Activated CD8-positive, alpha-beta memory T cell treated with anti-CD3 and anti-CD28 coated beads, Interleukin-2, amount 50 U/mL, for 4 hours (primary cell): ENCODE measurements at regions not wholly inside any gene's neighbourhood (a gene's known extent, or its start where the extent isn't known, plus 50 kb on each side); places are given as distances from the start of the nearest gene placed in this dataset.
"Not testable (repeated sequence)": the region's sequence is repeated elsewhere in the genome, so short reads cannot be mapped to it uniquely, and the experiment has no call there.

Experiments used
- DNase-seq: peaks from one replicate; pipeline ENCODE4 v3.0.0-alpha.2; 2020

DNA sequence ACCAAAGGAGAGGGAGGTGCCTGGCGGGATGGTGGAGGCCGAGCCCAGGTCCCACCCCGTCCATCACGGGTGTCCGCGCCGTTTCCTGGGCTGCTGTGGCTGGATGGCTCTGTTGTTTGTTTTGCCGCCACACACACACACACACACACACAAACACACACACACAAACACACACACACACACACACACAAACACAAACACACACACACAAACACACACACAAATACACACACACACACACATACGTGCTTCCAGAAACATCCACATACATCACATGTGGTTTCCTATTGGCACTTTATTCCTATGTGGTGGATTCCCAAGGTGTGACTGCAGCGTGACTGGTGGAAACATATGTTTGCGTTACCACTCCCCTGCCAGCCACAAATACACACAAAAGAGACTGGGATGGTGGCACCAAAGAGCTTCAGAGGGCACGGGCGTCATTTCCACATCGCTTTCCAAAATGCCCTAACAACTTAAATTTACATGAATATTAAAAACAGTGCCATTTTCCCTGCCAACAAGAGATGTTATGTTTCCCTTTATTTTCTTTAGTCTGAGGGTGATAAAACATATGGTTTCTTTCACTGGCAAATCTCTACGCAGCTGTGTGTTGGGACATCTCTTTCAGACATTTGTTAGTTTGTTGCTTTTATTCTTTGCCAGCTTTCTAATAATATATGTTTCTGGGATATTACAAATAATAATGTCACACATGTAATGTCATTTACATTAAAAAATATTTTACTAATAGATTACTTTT lies 356.8 kb downstream of the BRD1 start:
- DNase-seq = no peak

DNA sequence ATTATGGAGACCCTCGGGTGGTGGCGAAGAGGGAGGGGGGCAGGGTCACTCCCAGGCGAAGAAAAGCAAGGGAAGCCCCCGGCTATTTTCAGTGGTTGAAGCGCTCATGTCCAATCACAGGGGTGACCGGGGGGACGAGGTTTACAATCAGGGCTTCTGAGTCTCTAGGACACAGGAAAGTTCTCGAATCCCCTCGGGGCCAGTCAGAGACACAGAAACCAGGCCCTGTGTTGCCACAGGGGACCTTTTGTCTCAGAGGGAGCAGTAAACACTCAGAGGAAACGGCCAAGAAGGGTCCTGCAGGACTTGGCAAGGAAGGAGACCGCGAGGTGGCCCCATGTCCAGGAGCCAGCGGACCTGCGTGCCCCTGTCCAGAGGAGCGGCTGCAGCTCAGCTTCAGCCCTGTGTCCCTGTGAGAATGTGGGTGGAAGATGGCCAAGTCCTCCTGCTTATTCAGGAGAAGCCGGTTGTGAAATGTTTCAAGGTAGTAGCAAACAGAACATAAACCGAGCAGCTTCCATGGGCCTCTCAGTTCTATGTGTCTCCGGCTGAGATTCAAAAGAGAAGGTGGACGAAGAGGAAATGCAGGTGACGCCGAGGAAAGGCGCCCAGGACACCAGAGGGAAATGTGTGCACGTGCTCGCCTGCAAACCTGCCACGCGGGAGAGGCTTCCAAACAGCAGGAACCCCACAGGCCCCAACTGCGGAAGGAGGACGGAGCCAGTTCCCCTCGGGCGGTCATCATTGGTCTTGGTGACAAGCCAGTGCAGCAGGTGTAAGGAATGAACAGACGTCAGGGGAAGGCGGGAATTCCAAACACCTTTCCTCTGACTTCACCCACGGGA lies 357.6 kb downstream of the BRD1 start:
- no peak for DNase-seq

DNA sequence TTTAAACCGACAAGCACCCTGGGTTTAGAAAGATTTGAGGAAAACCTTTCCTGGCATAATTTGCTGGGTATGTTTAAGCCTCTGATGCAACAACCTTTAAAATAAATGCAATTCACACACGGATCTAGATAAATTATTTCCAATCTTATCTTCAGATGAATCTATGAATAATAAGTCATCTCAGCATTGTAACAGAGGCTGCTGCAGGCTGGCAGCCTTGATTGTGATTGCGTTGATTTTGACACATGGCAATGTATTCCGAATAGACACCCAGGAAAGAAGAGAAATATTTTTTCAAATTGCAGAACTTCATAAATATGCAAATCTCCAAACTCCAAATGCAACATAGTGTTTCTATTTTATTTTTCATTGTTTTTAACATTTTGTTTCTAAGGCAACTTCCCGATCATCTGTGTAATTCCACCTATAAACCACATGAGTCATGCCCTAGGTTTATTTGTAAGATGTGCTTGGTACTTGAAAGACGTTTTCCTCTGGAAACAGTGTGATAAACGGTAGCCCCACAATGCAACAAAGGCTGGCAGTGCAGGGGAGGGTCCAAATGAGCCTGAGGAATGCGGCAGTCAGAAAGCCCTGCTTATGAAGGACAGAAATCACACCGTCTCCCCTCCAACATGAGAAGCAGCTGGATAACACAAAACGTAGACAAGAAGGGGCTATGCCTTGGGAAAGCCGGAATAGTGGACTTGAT lies 359.0 kb downstream of the BRD1 start:
- DNase-seq = no peak

DNA sequence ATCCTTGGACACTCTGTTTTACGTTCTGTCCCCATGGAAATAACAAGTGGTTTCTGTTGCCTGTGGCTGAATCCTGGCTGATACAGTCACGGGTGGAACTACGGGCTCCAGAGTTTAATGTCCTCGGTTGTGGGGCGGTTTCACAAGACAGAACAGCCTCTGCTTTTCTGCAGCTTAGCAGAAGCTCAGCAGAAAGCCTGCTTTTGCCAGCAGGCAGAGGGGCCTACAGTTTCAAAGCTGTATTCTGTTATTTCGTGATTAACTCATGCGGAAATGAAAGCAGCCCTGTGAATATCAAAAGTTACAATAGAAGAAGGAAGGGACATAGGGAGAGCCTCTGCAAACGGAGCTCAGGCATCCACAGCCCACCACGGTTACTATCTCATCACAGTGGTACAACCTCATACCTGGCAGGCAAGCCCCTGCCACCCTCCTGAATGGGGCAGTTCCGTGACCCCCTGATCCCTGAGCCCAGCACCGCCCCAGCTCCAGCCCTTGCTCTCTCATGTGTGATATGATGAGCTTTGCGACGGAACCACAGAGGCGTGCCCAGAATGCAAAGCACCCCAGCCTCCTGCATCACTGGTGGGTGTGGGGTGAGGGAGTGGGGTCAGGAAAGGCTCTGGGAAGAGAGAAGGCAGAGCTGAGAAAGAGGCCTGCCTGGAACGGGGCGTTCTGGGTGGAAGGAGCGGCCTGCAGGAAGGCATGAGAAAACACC lies 360.6 kb downstream of the BRD1 start:
- DNase-seq = no peak

DNA sequence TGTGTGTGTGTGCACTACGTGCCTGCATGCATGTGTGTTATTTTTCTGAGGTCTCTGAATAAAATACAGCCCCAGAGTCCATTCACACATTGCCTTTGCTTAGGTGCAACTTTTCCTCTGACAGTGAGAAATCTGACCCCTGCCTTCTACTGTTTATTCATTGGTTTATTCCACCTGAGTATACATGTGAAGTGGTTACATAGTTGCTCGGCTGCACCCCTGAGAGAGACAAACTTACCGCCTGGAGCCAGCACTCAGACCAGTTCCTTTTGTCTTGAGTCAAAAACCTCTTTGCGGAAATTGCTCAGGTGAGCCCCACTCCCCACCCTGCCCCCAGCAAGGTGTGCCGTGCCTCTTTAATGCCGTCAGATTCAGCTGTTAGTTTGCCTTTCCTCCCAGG lies 363.6 kb downstream of the BRD1 start:
- DNase-seq = no peak

DNA sequence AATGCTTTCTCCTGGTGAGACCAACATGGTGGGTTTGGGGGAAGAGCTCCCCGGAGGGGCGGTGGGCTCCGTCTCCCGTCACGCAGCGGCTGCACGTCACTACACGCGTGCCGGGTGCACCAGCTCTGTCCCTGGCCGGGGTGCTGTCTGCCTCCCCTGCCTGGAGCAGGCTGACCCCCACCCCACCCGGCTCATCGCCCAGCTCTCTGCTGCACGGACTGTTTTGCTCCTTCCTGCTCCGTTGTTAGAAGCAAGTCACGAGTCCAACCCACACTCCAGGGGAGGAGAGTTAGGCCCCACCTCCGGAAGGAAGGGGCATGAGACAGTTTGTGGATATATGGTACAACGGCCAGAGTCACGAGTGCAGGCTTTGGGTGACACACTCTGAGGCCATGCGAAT lies 364.9 kb downstream of the BRD1 start:
- no peak for DNase-seq

DNA sequence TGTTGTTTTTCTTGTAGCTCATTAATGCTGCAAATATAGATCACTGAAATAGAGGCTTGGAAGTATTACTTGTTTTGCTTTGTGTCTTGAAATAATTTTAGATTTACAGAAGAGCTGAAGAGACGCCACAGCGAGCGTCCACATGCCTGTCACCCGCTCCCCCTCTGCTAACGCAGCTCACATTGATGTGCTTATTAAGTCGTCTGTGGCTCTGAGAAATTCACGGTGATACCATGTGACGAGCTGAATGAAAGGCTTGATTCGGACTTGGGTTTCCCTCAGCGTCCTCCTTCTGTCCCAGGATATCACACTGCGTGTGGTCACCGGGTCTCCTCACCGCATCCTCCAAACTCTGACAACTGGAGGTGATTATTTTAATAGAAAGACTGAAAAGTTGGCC lies 365.4 kb downstream of the BRD1 start:
- no peak for DNase-seq

DNA sequence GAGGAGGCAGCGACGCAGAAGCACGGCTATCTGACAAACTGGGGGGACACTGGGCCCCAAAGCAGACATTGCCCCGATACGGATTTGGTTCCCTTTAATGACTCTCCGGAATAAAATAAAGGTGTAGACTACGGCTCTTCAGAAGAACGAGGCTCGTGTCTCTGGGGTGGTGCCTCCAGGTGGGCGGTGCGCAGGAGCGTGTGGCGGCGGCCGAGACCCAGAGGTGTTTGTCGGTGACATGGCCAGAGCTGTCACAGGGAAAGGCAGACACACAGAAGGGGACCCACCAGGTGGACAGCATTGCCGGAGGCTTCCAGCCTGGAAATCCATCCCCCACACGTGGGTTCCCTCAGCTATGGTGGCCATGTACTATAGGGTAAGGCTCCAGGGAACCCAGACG lies 366.0 kb downstream of the BRD1 start:
- DNase-seq = no peak

DNA sequence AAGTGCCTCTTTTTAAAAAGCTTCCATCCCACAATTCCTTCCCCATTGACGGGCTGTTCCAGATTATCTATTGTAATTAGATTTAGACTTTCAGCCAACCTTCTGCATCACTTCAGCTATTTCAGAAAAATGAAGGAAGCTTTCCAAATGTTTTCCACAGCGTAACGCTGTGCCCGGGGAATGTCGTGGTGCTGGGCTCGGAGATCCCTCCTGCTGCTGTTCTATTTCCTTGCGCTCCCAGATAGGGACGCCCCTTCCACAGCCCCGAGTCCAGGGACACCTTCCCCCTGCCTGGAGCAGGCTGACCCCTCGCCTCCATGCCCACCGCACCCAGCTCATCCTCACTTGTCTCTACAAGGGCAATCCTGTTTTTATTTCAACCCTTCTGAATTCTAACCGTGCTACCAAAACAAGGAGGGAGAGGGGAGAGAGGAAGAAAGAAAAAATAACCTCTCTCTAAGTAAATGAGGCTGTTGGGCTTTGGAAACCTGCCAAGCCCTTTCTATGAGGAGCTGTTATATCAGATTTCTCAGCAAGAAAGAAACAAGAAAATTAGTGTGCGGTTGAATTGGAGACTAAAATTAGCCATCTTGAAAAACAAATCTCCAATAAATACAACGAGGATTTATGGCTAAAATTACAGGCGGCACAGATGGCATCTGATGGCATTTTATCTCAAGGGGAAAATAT lies 366.9 kb downstream of the BRD1 start:
- no peak for DNase-seq

DNA sequence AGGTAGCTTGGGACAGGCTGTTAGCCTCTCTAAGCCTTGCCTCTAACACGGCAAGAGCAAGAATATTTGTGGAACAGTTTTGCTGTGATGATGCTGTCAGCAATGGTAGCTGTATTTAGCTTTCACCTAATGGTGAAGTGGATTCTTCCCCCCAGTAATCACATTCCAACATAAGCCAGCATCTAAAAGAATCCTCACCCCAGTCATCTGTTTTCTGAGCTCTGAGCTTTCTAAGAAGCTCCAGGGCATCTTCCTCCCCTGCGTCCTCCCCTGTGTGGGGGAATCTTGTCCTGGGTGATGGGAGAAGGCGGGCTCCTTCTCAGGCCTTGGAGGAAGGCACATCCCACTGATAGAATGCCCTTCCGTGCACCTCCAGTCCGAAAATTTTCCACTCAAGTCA lies 367.6 kb downstream of the BRD1 start:
- DNase-seq = no peak

DNA sequence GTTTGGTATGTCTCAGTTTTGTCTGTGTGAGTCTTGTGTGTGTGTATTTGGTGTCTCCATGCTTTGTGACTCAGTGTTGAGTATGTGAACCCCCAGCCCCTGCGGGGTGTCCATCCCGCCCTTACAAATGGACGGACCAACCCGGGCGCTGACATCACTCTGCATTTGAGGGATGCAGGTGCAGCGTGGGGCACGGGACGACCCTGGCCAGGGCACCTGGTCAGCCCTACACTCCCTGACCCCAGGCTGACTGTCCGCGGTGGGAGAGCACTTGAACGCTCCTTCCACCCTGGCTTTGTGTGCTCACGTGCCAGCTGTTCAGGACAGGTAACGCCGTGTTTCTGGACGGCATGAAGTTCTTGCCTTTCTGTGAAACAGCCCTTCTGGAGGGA lies 369.0 kb downstream of the BRD1 start:
- no peak for DNase-seq

DNA sequence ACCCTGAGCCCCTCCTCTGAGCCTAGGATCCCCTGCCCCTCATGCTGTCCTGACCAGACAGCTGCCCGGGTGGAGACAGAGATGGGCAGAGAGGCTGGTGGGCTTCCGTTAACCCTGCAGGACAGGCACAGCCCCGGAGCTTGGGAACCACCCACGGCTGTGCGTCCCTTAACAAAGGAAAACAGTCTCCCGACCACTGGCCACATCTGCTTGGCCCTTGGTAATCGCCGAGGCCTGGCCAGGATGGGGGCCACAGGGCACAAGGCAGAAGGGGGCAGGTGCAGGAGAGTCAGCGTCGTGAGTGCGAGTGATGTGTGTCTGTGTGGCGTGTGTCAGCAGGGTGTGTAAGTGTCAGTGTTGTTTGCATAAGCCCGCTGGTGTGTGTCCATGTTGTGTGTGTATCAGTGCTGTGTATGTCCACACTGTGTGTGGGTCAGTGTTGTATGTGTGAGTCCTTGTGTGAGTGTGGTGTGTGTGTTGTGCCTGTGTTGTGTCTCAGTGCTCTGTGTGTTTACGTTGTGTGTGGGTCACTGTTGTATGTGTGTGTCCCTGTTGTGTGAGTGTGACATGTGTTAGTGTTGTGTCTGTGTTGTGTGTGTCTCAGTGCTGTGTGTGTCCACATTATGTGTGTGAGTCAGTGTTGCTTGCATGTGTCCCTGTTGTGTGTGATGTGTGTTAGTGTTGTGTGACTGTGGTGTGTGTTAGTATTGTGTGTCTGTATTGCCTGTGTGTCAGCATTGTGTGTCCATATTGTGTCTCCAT lies 369.5 kb downstream of the BRD1 start:
- DNase-seq = no peak

DNA sequence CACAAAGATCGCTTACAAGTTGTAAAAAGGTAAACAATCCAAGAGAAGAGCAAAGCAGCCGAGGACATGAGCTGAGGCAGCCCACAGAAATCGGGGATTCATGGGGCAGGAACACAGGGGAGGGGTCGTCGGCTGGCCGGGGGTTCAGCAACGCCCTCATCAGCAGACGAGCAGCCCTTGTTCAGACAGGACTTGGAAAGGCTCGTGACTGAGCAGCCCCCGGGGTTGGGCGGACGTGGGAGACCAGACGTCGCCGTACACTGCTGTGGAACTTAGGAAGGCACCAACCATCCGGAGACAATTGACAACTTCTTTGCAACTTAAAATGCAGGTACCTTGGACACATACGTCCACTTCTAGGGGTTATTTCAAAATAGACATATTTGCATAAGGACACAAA lies 370.5 kb downstream of the BRD1 start:
- no peak for DNase-seq

DNA sequence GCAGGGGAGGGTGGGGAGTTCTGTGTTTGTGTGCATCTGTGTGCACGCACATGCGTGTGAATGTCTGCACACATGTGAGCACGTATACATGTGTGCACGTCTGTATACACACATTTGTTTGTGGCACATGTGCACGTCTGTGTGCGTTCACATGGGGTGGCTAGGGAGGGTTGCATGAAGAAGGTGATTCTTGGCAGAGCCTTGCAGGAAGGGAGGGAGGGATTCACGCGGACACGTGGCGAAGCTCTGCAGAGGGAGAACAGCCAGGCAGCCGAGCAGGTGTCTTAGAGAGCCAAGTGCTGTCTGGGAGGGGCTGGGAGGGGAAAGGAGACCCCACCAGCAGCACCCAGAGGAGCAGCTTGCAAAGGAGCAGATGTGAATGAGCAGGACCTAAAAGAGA lies 372.1 kb downstream of the BRD1 start:
- no peak for DNase-seq

DNA sequence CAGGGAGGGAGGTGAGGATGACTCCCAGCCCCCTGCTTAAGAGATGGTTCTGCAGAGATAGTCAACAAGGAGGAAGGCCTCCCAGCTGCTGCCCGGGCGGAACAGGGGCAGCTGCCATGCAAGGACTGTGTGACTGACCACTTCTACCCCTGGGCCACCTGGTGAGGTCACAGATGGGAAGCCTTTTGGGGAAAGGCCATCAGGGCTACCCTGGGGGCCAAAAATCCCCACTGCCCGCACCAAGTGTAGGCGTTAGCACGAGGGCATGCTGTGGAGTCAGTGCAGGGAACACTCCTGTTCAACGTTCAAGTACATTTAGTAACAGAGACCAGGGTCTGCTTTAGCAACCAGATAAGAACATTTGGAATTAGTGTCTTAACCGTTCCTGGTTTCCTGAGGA lies 372.9 kb downstream of the BRD1 start:
- no peak for DNase-seq

DNA sequence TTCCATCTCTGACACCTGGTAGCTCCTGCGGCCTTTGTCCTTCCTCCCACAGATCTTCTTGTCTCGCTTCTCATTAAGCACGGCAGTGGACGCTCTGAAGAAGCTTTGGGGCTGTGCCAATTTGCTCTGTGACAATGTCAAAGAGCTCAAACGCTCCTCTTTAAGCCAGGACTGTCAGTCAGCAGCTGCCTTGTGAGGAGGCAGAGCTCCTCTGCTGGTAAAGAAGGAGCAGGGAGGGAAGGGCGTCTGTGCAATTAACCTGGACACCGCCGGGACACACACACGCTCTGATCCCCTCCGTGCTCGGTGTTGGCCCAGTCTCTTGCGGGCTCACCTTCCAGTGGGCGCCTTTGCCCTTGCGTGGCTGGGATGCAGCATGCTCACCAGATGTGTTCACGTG lies 373.9 kb downstream of the BRD1 start:
- DNase-seq = no peak

DNA sequence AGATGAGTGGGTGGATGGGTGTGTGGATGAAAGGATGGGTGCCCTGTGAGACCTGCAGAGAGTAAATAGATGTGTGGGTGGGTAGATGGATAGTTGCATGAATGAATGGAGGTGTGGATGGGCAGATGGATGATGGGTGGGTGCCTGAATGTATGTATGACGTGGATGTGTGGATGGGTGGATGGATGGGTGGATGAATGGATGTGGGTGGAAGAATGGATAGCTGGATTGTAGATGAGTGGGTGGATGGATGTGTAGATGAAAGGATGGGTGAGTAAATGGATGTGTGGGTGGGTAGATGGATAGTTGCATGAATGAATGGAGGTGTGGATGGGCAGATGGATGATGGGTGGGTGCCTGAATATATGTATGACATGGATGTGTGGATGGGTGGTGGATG lies 374.7 kb downstream of the BRD1 start:
- not testable (repeated sequence) for DNase-seq

DNA sequence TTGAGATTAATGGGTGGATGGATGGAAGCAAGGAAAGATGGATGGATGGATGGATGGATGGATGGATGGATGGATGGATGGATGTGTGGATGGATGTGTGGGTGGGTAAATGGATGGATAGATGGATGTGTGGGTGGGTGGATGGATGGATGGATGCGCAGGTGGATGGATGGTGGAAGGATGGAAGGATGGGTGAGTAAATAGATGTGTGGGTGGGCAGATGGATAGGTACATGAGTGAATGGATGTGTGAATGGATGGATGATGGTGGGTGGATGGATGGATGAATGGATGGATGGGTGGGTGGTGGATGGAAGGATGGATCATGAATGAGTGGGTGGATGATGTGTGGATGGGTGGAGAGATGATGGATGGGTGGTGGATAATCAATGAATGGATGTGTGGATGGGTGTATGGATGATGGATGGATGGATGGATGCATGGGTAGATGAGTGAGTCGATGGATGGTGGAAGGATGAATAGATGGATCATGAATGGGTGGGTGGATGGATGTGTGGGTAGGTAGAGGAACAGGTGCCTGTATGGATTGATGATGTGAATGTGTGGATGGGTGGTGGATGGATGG lies 375.2 kb downstream of the BRD1 start:
- DNase-seq = no peak

DNA sequence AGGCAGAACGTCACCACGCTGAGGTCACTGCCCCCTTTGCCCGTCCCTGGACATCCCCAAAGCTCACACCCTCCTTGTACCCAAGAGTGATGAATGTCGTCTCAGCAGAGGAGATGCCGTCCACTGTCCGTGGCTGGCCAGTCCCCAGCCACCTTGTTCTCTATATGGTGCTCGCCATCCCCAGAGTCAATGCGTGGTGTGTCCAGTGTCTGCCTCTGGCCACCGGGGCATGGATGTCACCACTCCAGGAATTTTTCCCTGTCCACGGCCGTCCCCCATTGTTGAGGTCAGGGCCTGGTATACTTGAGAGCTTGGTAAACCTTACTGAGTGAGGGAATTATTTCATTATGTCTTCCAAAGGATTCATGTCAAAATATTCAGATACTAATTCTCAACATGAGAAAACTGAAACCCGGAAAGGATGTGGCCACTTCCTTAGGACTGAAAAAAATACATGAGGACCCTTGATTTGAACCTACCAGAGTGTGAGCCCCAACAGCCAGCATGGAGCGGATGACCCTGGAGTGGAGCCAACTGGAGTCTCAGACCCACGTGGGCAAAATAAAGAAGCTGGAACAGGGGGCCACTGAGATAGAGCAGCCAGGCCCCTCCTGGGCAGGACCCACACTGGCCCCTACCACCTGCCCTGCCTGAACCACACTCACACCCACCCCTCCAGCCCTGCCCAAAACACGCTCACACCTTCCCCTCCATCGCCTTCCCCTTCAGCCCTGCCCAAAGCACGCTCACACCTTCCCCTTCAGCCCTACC lies 376.4 kb downstream of the BRD1 start:
- no peak for DNase-seq

DNA sequence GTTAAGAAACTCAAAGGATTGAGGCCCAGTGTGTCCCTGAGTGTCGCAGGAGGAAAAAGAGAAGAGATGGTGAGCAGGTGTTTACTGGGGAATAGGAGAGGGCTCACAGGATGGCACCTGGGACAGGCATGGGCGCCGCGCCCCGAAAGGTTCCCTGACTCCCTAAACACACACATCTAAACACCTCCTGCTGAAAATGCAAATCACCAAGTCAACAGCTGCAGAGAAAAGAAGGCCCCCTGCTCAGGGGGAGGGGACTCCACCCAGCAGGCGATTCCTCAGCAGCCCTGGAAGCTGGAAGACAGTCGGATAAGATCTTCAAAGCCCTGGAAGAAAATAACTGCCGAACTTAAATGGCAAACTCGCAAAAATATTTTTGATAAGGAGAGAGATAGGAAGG lies 377.2 kb downstream of the BRD1 start:
- no peak for DNase-seq
